Psoas muscle (tissue), 7 donors: ENCODE measurements at regions not wholly inside any gene's neighbourhood (a gene's known extent, or its start where the extent isn't known, plus 50 kb on each side); places are given as distances from the start of the nearest gene placed in this dataset.
A peak's percentile ranks its signal among the peaks of the same experiment; 100 is the strongest.
"Not testable (repeated sequence)": the region's sequence is repeated elsewhere in the genome, so short reads cannot be mapped to it uniquely, and the experiment has no call there.

Experiments used
- ATAC-seq, 4 donors: fragments of 200-7000 bp; cut with Tn5 transposase; one replicate each; pipeline ENCODE4 v1.9.1; 2020; ENCODE audit warnings: moderate library complexity in 3 of 4, mild to moderate bottlenecking in 2 of 4
- DNase-seq, 2 donors: peaks; one replicate each; pipeline ENCODE4 v3.0.0-alpha.2; 2020
- H3K27ac ChIP-seq: fragments of 200-600 bp; one replicate; pipeline ENCODE4 v1.8.0; 2022
- H3K27me3 ChIP-seq, 3 donors: fragments of 200-600 bp in 1 of 3; one replicate each; pipeline versions ENCODE4 v1.6.1 to v1.8.0; 2013 to 2022; ENCODE audit warnings: low read length in 2 of 3, mild to moderate bottlenecking in 2 of 3, moderate library complexity in 1 of 3; ENCODE audit not compliant: insufficient read depth in 3 of 3
- H3K36me3 ChIP-seq, 2 donors: fragments of 200-600 bp in 1 of 2; one replicate each; pipeline versions ENCODE4 v1.6.1 to v1.8.0; 2013 to 2022; ENCODE audit warnings: low read depth in 1 of 2, mild to moderate bottlenecking in 1 of 2, moderate library complexity in 1 of 2; ENCODE audit not compliant: insufficient read depth in 1 of 2
- H3K4me1 ChIP-seq: fragments of 200-600 bp; one replicate; pipeline ENCODE4 v1.8.0; 2022
- H3K4me3 ChIP-seq: fragments of 200-600 bp; one replicate; pipeline ENCODE4 v1.8.0; 2022; ENCODE audit warnings: mild to moderate bottlenecking
- H3K9me3 ChIP-seq: fragments of 200-600 bp; one replicate; pipeline ENCODE4 v1.8.0; 2022
- WGBS, 3 donors: extraction: QIAGEN DNeasy Blood & Tissue Kit; methylation state at CpG; one replicate each; pipeline versions ENCODE4 v1.1.6 to v1.1.7; 2013; 5-methylcytosine and 5-hydroxymethylcytosine counted together
- intact Hi-C, 2 donors: fragments of 100-400 bp; cut with DNase I; formaldehyde crosslinking; loops; one replicate each; pipeline versions ENCODE4 v1.11.0 to v1.14.2; 2022
- TF ChIP-seq, protein P1 (sequence below): fragments of 200-600 bp; IDR thresholded peaks from one replicate; pipeline ENCODE4 v1.8.0; 2022; ENCODE audit warnings: antibody characterized with exemption
- donor health status: healthy with polysubstance abuse.
- donor health status: DM: no; HTN: no; CAD: no; lungs with moderate emphysema.
- donor health status: Bipolar disorder and iron deficiency.
- donor health status: healthy.
- donor health status: DM: yes; HTN: yes; CAD: no.
- donor health status: DM: no; HTN: no; CAD: no.
- donor health status: DM: yes; HTN: yes; CAD: no.

GRCh38 chr11:42913731-42914130, 398.1 kb upstream of the API5 start:
- Histone ChIP-seq H3K27ac (no peak overlapping the region), H3K27me3 (no peaks in the 10 kb centered on the region), H3K9me3 (peaks cover 6% of the 10 kb centered on the region), H3K4me3 (no peak overlapping the region), H3K36me3 (no peaks in the 10 kb centered on the region), H3K4me1 (no peaks in the 10 kb centered on the region)
- WGBS, 3 donors: 69 to 76% (median 69%) methylated on average over 2 of the region's 2 CpGs
- intact Hi-C loops: no loop called here
- DNase-seq (no peak), ATAC-seq (no peak)
- TF ChIP-seq, protein P1, sequence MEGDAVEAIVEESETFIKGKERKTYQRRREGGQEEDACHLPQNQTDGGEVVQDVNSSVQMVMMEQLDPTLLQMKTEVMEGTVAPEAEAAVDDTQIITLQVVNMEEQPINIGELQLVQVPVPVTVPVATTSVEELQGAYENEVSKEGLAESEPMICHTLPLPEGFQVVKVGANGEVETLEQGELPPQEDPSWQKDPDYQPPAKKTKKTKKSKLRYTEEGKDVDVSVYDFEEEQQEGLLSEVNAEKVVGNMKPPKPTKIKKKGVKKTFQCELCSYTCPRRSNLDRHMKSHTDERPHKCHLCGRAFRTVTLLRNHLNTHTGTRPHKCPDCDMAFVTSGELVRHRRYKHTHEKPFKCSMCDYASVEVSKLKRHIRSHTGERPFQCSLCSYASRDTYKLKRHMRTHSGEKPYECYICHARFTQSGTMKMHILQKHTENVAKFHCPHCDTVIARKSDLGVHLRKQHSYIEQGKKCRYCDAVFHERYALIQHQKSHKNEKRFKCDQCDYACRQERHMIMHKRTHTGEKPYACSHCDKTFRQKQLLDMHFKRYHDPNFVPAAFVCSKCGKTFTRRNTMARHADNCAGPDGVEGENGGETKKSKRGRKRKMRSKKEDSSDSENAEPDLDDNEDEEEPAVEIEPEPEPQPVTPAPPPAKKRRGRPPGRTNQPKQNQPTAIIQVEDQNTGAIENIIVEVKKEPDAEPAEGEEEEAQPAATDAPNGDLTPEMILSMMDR: no peak

GRCh38 chr11:42923651-42924050, 388.1 kb upstream of the API5 start:
- no peak overlapping the region for H3K27ac ChIP-seq
- DNase-seq (no peak), ATAC-seq (no peak)
- no peaks in the 10 kb centered on the region for H3K27me3 ChIP-seq
- no peak overlapping the region for H3K4me3 ChIP-seq
- no peaks in the 10 kb centered on the region for H3K9me3 ChIP-seq
- no peaks in the 10 kb centered on the region for H3K4me1 ChIP-seq
- WGBS, 3 donors: 50 to 60% (median 53%) methylated on average over 3 of the region's 3 CpGs
- H3K36me3 ChIP-seq: no peaks in the 10 kb centered on the region
- intact Hi-C loops: loop anchor here in 1 of 2 donors (10.0 kb wide), 1 partner anchor 149 kb away; no protein-coding TSS in a partner anchor
- TF ChIP-seq, protein P1: no peak

- no peaks in the 10 kb centered on the region for H3K9me3 ChIP-seq
- TF ChIP-seq, protein P1: no peak
- no peaks in the 10 kb centered on the region for H3K4me1 ChIP-seq
- no peak overlapping the region for H3K4me3 ChIP-seq
- ATAC-seq (no peak), DNase-seq (no peak)
- 89 to 99% (median 92%) methylated on average over 3 of the region's 3 CpGs for WGBS, 3 donors
- H3K27me3 ChIP-seq: no peaks in the 10 kb centered on the region
- intact Hi-C loops: loop anchor here in 1 of 2 donors (10.0 kb wide), 1 partner anchor 151 kb away; no protein-coding TSS in a partner anchor
- no peak overlapping the region for H3K27ac ChIP-seq
- H3K36me3 ChIP-seq: no peaks in the 10 kb centered on the region
Measured at GRCh38 chr11:42925916-42926315, 385.9 kb upstream of the API5 start.

DNA sequence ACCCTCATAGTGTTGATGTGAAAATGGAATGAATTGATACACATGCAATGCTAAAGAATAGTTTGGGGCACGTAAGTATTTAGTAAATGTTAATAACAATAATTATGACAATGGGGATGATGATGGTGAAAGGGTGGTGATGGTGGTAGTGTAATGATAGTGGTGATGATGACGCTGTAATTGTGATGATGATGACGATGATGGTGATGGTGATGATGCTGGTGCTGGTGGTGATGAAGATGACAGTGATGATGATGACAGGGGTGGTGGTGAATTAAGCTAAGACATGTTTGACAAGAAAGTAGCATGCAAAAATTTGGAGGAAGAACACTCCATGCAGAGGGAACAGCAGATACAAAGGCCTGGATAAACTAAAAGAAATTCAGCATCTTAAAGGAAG, 364.4 kb upstream of the API5 start:
- H3K4me3 ChIP-seq: no peak overlapping the region
- H3K4me1 ChIP-seq: no peaks in the 10 kb centered on the region
- H3K27ac ChIP-seq: no peak overlapping the region
- 70 to 88% (median 86%) methylated on average over 3 of the region's 3 CpGs for WGBS, 3 donors
- H3K27me3 ChIP-seq: no peaks in the 10 kb centered on the region
- no peaks in the 10 kb centered on the region for H3K36me3 ChIP-seq
- H3K9me3 ChIP-seq: no peaks in the 10 kb centered on the region
- no peak for DNase-seq
- no peak for ATAC-seq
- TF ChIP-seq, protein P1: no peak
- intact Hi-C loops: no loop called here

DNA sequence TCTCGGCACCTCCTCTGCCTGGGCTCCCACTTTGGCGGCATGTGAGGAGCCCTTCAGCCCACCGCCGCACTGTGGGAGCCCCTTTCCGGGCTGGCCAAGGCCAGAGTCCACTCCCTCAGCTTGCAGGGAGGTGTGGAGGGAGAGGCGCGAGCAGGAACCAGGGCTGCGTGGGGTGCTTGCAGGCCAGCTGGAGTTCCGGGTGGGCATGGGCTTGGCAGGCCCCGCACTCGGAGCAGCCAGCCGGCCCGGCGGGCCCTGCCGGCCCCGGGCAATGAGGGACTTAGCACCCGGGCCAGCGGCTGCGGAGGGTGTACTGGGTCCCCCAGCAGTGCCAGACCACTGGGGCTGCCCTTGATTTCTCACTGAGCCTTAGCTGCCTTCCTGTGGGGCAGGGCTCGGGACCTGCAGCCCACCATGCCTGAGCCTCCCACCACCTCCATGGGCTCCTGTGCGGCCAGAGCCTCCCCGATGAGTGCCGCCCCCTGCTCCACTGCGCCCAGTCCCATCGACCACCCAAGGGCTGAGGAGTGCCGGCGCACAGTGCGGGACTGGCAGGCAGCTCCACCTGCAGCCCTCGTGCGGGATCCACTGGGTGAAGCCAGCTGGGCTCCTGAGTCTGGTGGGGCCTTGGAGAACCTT, 361.9 kb upstream of the API5 start:
- H3K9me3 ChIP-seq, H3K27ac ChIP-seq, H3K4me1 ChIP-seq, H3K36me3 ChIP-seq, H3K4me3 ChIP-seq, intact Hi-C loops, H3K27me3 ChIP-seq, ATAC-seq: not testable (repeated sequence)
- peak in 1 of 2 donors; percentile 43 for DNase-seq
- 91 to 94% (median 93%) methylated on average over 19 to 30 of the region's 30 CpGs for WGBS, 3 donors
